Endothelial cell of umbilical vein (primary cell): ENCODE measurements at regions not wholly inside any gene's neighbourhood (a gene's known extent, or its start where the extent isn't known, plus 50 kb on each side); places are given as distances from the start of the nearest gene placed in this dataset.
"Not testable (repeated sequence)": the region's sequence is repeated elsewhere in the genome, so short reads cannot be mapped to it uniquely, and the experiment has no call there.

ENCODE experiments used
- BruUV-seq: library from RNA; stranded (reverse); fragments of 400-500 nt; replicated peaks from 2 replicates; lab custom pipeline; 2021; lab: Mats Ljungman, UMichigan
- CTCF ChIA-PET: fragments of 300-600, 350-600 bp; sonication (Branson Sonifier 250); formaldehyde crosslinking; loops from one replicate; lab custom pipeline; 2021; ENCODE audit warnings: antibody characterized with exemption, inconsistent platforms; lab: Charles Lee
- POLR2A ChIA-PET: fragments of 300-600, 350-600 bp; sonication (Branson Sonifier 250); formaldehyde crosslinking; loops from one replicate; lab custom pipeline; 2021; ENCODE audit warnings: antibody characterized with exemption, inconsistent platforms; lab: Charles Lee
- DNase-seq: peaks from one replicate; pipeline ENCODE4 v3.0.0-alpha.2; 2011; ENCODE audit warnings: low read depth, low spot score
- FAIRE-seq: peaks from 2 replicates; lab custom pipeline; 2011; peaks lifted over from hg19 to GRCh38; lab: Jason Lieb, UNC
- H2AFZ ChIP-seq: 2 replicates; pipeline ENCODE4 v1.6.0; 2012; ENCODE audit warnings: low read depth, low read length, control low read depth, inconsistent platforms
- H3K27ac ChIP-seq: 2 replicates; pipeline ENCODE4 v1.5.1; 2011; ENCODE audit warnings: low read depth, mild to moderate bottlenecking, control low read depth, low read length, moderate library complexity; ENCODE audit not compliant: insufficient read depth
- H3K27me3 ChIP-seq, 2 experiments: 2 replicates each; pipeline versions ENCODE4 v1.6.0 to v1.6.1; 2011; ENCODE audit warnings: low read length in 2 of 2, mixed read lengths in 1 of 2; ENCODE audit not compliant: control insufficient read depth in 2 of 2, insufficient read depth in 2 of 2
- H3K36me3 ChIP-seq, 2 experiments: 2 replicates in 1 of 2; 3 replicates in 1 of 2; pipeline ENCODE4 v1.5.1; 2011; ENCODE audit warnings: low read length in 2 of 2, mild to moderate bottlenecking in 1 of 2, moderate library complexity in 1 of 2; ENCODE audit not compliant: control insufficient read depth in 2 of 2, insufficient read depth in 2 of 2; ENCODE audit errors: extremely low read depth in 1 of 2
- H3K4me1 ChIP-seq: 3 replicates; pipeline ENCODE4 v1.5.1; 2011; ENCODE audit warnings: mild to moderate bottlenecking, low read length; ENCODE audit not compliant: control insufficient read depth, insufficient read depth; ENCODE audit errors: extremely low read depth
- H3K4me2 ChIP-seq: 2 replicates; pipeline ENCODE4 v1.6.1; 2011; ENCODE audit warnings: low read length, control low read depth, mixed read lengths; ENCODE audit not compliant: insufficient read depth
- H3K4me3 ChIP-seq, 3 experiments: fragments of 200-600 bp in 1 of 3; sonication (generic), shearing (Covaris generic) in 1 of 3; replicated peaks in 1 of 3; 2 replicates each; pipeline ENCODE4 v1.5.1; 2011 to 2016; ENCODE audit warnings: control low read depth in 3 of 3, low read length in 3 of 3, mild to moderate bottlenecking in 2 of 3, inconsistent platforms in 1 of 3, low read depth in 1 of 3, moderate library complexity in 1 of 3; ENCODE audit not compliant: insufficient read depth in 1 of 3
- H3K79me2 ChIP-seq: 2 replicates; pipeline ENCODE4 v1.6.0; 2012; ENCODE audit warnings: low read length, inconsistent platforms; ENCODE audit not compliant: control insufficient read depth, insufficient read depth
- H3K9ac ChIP-seq: replicated peaks from 2 replicates; pipeline ENCODE3; 2011; ENCODE audit warnings: low read length, control low read depth; ENCODE audit not compliant: insufficient read depth; ENCODE audit errors: extremely low read depth
- H3K9me1 ChIP-seq: replicated peaks from 3 replicates; pipeline ENCODE4 v1.6.0; 2011; ENCODE audit warnings: mild to moderate bottlenecking, low read length; ENCODE audit not compliant: control insufficient read depth, insufficient read depth; ENCODE audit errors: extremely low read depth
- H3K9me3 ChIP-seq: replicated peaks from 2 replicates; pipeline ENCODE4 v1.5.1; 2012; ENCODE audit warnings: low read length, inconsistent platforms; ENCODE audit not compliant: control insufficient read depth, insufficient read depth
- H4K20me1 ChIP-seq: replicated peaks from 2 replicates; pipeline ENCODE3; 2011; ENCODE audit warnings: mild to moderate bottlenecking, low read length; ENCODE audit not compliant: control insufficient read depth, insufficient read depth; ENCODE audit errors: extremely low read depth
- EZH2 ChIP-seq: IDR thresholded peaks from 2 replicates; pipeline ENCODE4 v1.6.1; 2012; ENCODE audit warnings: borderline replicate concordance, low read depth, mild to moderate bottlenecking, moderate library complexity, low read length, inconsistent platforms; ENCODE audit not compliant: severe bottlenecking
- FOS ChIP-seq: IDR thresholded peaks from 2 replicates; pipeline ENCODE4 v1.6.1; 2011; ENCODE audit warnings: mild to moderate bottlenecking, low read length, moderate library complexity, borderline replicate concordance; ENCODE audit not compliant: insufficient read depth
- GATA2 ChIP-seq: IDR thresholded peaks from 2 replicates; pipeline ENCODE4 v1.7.0; 2011; ENCODE audit warnings: low read depth, mild to moderate bottlenecking, moderate library complexity, mixed read lengths, low read length; ENCODE audit not compliant: insufficient read length, insufficient read depth
- JUN ChIP-seq: IDR thresholded peaks from 2 replicates; pipeline ENCODE4 v1.6.1; 2011; ENCODE audit warnings: borderline replicate concordance, low read depth; ENCODE audit not compliant: insufficient read length, insufficient read depth
- MYC ChIP-seq: IDR thresholded peaks from one replicate; pipeline ENCODE4 v1.6.1; 2011; ENCODE audit warnings: mild to moderate bottlenecking, low read depth, low read length
- POLR2A ChIP-seq: IDR thresholded peaks from 2 replicates; pipeline ENCODE4 v1.6.1; 2012; ENCODE audit warnings: low read depth, mild to moderate bottlenecking, control low read depth, low read length
- POLR2AphosphoS5 ChIP-seq: IDR thresholded peaks from 2 replicates; pipeline ENCODE4 v1.6.1; 2012; ENCODE audit warnings: low read depth, mild to moderate bottlenecking, control low read depth, low read length, moderate library complexity; ENCODE audit not compliant: insufficient read depth
- dilution Hi-C: fragments of 300-500 bp; cut with MboI; formaldehyde crosslinking; loops from one replicate; pipeline ENCODE4 v1.15.0; 2019; ENCODE audit warnings: low sequenced_read_pairs; ENCODE audit not compliant: extremely low pct_ligation_motif_present
- intact Hi-C: fragments of 100-400 bp; cut with micrococcal nuclease; formaldehyde crosslinking; loops from one replicate; pipeline ENCODE4 v1.10.0; 2022
- TF ChIP-seq, protein P1 (sequence below), 2 donors: IDR thresholded peaks; 1 replicate in 1 of 2; 2 replicates in 1 of 2; pipeline ENCODE4 v1.5.1; 2011; ENCODE audit warnings: low read length in 2 of 2, mild to moderate bottlenecking in 2 of 2, moderate library complexity in 2 of 2, control low read depth in 1 of 2, inconsistent platforms in 1 of 2, low read depth in 1 of 2; ENCODE audit not compliant: insufficient read depth in 1 of 2; ENCODE audit errors: extremely low read depth in 1 of 2
- TF ChIP-seq, protein P2 (sequence below): IDR thresholded peaks from 2 replicates; pipeline ENCODE4 v1.6.1; 2011; ENCODE audit not compliant: insufficient read depth, insufficient read length

DNA sequence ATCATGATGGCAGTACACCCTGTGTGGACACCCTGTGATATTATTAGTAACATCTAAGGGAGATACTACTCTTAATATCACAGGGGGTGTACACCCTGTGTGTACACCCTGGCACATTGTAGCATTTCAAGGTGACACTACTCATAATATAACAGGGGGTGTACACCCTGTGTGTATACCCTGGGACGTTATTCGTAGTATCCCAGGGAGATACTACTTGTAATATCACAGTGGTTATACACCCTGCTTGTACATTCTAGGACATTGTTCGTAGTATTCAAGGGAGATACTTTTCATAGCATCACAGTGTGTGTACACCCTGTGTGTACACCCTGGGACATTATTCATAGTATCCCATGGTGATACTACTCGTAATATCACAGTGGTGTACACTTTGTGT, 67.4 kb upstream of the CNIH3 start:
- Histone ChIP-seq H3K9me3 (no peaks in the 10 kb centered on the region), H2AFZ (no peak overlapping the region), H3K79me2 (no peaks in the 10 kb centered on the region), H4K20me1 (no peaks in the 10 kb centered on the region), H3K4me2 (no peak overlapping the region), H3K4me1 (peaks cover 15% of the 10 kb centered on the region), H3K9me1 (no peaks in the 10 kb centered on the region), H3K36me3 (no peaks in the 10 kb centered on the region), H3K27me3 (no peaks in the 10 kb centered on the region), H3K4me3 (no peak overlapping the region), H3K9ac (no peak overlapping the region), H3K27ac (no peak overlapping the region)
- POLR2A ChIA-PET: no interaction called here
- FAIRE-seq: no peak
- TF ChIP-seq EZH2 (no peak), GATA2 (no peak), POLR2AphosphoS5 (no peak), MYC (no peak), FOS (no peak), POLR2A (no peak), JUN (no peak)
- TF ChIP-seq, protein P1, sequence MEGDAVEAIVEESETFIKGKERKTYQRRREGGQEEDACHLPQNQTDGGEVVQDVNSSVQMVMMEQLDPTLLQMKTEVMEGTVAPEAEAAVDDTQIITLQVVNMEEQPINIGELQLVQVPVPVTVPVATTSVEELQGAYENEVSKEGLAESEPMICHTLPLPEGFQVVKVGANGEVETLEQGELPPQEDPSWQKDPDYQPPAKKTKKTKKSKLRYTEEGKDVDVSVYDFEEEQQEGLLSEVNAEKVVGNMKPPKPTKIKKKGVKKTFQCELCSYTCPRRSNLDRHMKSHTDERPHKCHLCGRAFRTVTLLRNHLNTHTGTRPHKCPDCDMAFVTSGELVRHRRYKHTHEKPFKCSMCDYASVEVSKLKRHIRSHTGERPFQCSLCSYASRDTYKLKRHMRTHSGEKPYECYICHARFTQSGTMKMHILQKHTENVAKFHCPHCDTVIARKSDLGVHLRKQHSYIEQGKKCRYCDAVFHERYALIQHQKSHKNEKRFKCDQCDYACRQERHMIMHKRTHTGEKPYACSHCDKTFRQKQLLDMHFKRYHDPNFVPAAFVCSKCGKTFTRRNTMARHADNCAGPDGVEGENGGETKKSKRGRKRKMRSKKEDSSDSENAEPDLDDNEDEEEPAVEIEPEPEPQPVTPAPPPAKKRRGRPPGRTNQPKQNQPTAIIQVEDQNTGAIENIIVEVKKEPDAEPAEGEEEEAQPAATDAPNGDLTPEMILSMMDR (IDR thresholded peaks at IDR 0.05; ENCODE audit: extremely low read depth in 1 of 2, insufficient read depth in 1 of 2, low read depth in 1 of 2, low read length in 2 of 2): no peak
- TF ChIP-seq, protein P2, sequence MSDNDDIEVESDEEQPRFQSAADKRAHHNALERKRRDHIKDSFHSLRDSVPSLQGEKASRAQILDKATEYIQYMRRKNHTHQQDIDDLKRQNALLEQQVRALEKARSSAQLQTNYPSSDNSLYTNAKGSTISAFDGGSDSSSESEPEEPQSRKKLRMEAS: no peak
- dilution Hi-C loops: no loop called here
- intact Hi-C loops: loop anchor here (10.0 kb wide), 1 partner anchor 704 kb away; the partner anchor contains the start of gene TP53BP2
- DNase-seq: no peak
- CTCF ChIA-PET: no interaction called here
- no TSS peak for BruUV-seq

DNA sequence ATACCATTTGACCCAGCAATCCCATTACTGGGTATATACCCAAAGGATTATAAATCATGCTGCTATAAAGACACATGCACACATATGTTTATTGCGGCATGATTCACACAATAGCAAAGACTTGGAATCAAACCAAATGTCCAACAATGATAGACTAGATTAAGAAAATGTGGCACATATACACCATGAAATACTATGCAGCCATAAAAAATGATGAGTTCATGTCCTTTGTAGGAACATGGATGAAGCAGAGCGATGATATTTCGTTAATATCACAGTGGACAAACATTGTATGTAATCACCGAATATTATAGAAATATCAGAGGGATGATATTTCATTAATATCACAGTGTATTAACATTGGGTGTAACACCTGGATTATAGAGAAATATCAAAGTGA, 64.9 kb upstream of the CNIH3 start:
- intact Hi-C loops, BruUV-seq, H3K9ac ChIP-seq, H3K9me1 ChIP-seq, H3K36me3 ChIP-seq, H3K9me3 ChIP-seq, H4K20me1 ChIP-seq, DNase-seq, FAIRE-seq, H3K4me3 ChIP-seq, dilution Hi-C loops, H3K79me2 ChIP-seq, H3K4me2 ChIP-seq, H3K27ac ChIP-seq, H3K27me3 ChIP-seq, POLR2A ChIA-PET, H2AFZ ChIP-seq, CTCF ChIA-PET, H3K4me1 ChIP-seq: not testable (repeated sequence)
